Stimulated activated CD4-positive, alpha-beta T cell treated with anti-CD3 and anti-CD28 coated beads, Interleukin-15, amount 100 ng/mL, for 48 hours (primary cell): ENCODE measurements at regions not wholly inside any gene's neighbourhood (a gene's known extent, or its start where the extent isn't known, plus 50 kb on each side); places are given as distances from the start of the nearest gene placed in this dataset.
A peak's percentile ranks its signal among the peaks of the same experiment; 100 is the strongest.
"Not testable (repeated sequence)": the region's sequence is repeated elsewhere in the genome, so short reads cannot be mapped to it uniquely, and the experiment has no call there.

Experiments used
- DNase-seq, 2 donors: peaks; one replicate each; pipeline ENCODE4 v3.0.0-alpha.2; 2020; ENCODE audit warnings: low read depth in 2 of 2

- DNase-seq = no peak
These were observed 203.2 kb downstream of the LAS1L start for GRCh38 chrX:65331371-65331770.

DNA sequence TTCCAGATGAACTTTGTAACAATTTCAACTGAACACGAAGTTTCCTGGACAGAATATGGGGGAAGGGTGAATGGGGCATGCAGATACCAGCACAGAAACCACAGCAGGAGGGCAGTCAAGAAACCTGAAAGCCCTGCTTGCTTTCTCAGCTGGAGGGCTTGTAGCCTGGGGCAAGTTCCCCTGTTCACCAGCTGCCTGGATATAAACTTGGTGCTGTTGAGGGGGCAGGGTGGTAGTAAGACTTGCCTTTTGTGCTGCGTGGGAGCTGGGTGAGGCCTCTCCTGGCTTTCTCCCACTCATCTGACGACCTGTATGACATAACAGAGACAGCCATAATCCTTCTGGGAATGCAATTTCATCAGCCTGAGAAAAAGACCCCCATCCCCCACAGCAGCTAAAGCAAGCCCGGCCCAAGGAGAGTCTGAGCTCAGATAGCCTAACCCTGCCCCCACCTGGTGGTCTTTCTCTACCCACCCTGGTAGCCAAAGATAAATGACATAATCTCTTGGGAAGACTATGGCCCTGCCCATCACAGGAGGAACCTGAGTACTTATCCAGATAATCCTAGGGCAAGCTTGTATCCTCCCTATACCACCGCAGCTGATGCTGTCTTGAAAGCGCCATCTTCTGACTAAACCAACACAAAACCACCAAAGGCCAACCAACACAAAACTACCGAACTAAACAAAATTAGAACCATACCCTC, 234.3 kb downstream of the LAS1L start:
- DNase-seq = no peak

- DNase-seq = not testable (repeated sequence)
These were observed 251.7 kb downstream of the LAS1L start for GRCh38 chrX:65282905-65283304.

- no peak for DNase-seq
These were observed 261.4 kb downstream of the LAS1L start for GRCh38 chrX:65273152-65273551.

DNA sequence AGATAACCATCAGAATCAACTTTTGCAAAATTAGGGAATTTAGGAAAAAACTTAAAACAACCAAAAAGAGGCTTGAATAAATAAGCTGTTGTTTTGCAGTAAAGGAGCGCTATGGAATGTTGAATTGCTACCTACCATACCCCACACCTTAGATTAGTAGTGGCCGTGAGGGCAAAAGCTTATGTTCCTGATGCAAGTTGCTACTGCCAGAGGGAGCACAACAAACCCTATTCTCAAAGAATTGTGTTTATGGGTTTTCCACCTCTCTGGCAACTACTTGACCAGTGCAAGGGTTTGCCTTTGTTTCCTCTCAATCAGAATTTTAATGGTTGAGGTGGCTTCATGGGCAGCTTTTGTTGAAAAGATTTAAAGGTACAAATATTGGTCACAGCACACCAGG, 268.1 kb downstream of the LAS1L start:
- no peak for DNase-seq

DNA sequence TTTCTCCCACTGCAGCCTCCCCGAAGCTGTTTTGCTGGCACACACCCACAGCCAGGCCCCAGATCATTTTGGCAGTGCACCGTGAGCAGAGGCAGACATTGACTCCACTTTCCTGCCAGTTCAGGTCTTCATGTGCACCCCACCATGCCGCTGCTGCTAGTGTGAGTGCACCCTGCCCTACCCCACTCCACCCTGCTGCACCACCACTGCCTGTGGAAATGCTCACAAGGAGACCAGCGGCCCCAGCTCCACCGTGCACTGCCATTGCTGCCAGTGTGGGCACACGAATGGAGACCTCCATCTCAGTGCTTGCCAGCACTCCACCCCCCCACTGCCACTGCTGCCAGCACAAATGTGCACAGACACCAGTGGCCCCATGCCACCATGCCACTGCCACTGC, 277.6 kb upstream of the ZC4H2 start:
- no peak for DNase-seq

DNA sequence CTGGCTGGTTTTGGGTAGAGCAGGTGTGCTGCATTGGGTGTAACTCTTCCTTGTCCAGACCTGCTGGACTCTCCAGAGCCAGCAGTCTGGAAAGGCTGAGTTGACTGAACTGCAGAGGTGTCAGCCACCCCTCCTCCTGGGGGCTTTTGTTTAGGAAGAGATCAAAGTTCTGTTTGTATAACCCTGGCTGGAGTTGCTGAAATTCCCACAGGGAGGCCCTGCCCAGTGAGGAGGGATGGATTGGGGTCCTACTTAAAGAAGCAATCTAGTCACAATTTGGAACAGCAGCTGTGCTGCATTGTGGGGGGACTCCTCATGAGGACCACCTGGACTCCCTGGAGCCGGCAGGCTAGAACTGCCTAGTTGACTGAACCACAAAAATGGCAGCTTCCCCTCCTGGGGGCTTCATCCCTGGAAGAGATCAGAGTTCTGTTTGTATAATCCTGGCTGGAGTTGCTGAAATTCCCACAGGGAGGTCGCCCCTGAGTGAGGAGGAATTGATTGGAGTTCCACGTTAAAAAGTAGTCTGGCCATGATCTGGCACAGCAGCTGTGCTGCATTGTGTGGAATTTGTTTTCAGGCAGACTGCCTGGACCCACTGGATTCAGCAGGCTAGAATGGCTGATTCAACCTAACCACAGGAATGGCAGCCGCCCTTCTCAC, 264.9 kb upstream of the ZC4H2 start:
- DNase-seq = no peak

- no peak for DNase-seq
These were observed 227.3 kb upstream of the ZC4H2 start for GRCh38 chrX:65203545-65203944.

GRCh38 chrX:65196758-65197360, 220.6 kb upstream of the ZC4H2 start:
- DNase-seq = no peak

GRCh38 chrX:65195621-65196020, 219.4 kb upstream of the ZC4H2 start:
- DNase-seq = no peak

DNA sequence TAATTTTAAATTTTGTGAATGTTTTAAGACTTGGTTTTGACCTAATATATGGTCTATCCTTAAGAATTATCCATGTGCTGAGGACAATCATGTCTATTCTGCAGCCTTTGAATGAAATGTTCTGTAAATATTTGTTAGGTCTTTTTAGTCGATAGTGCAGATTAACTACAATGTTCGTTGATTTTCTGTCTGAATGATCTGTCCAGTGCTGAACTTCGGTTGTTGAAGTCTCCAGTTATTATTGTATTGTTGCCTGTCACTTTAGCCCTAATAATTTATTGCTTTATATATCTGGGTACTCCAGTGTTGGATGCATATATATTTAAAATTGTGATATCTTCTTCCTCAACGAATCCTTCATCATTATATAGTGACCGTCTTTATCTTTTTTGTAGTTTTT, 218.3 kb upstream of the ZC4H2 start:
- no peak for DNase-seq

DNA sequence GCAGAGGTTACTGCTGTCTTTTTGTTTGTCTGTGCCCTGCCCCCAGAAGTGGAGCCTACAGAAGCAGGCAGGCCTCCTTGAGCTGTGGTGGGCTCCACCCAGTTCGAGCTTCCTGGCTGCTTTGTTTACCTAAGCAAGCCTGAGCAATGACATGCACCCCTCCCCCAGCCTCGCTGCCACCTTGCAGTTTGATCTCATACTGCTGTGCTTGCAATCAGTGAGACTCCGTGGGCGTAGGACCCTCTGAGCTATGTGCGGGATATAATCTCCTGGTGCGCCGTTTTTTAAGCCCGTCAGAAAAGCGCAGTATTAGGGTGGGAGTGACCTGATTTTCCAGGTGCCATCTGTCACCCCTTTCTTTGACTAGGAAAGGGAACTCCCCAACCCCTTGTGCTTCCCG, 187.1 kb upstream of the ZC4H2 start:
- DNase-seq = not testable (repeated sequence)

DNA sequence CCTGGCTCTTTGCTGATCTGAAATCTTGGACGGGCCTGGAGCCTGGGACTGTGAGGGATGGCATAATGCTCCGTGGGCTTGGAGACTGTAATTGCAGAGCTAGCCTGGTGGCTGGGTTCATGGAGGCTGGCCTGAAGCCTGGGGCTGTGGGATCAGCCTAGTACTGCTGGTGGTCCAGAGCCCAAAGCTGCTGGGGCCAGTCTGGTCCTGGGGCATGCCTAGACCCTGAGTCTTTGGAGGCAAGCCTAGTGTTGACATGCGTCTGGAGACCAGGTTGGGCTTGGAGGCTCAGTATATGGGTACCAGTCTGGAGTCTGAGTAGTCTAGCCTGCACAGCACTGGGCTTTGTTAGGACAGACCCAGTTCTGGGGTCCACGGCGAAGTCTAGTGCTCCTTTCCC, 172.0 kb upstream of the ZC4H2 start:
- DNase-seq = no peak

DNA sequence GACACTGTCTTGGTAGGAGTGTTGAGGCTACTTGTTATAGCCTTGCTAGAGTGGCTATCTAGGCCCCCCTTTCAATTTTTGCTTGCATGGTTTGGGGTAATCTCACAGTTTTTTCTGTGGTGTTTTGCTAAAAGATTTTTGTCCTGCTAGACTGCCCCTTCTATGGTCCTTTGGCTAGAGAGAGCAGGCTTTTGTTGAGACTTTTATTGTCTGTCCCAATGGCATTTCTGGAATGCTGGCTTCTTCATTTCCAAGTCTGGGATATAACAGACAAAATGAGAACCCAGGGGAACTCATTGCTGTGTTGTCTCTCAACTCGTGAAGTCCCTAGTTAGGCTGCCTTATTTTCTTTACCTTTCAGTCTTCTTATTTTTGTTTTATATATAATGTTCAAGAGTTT, 160.2 kb upstream of the ZC4H2 start:
- DNase-seq = no peak

GRCh38 chrX:65127842-65128241, 151.6 kb upstream of the ZC4H2 start:
- no peak for DNase-seq

GRCh38 chrX:65098851-65099250, 122.6 kb upstream of the ZC4H2 start:
- DNase-seq = no peak

GRCh38 chrX:65093658-65094057, 117.4 kb upstream of the ZC4H2 start:
- DNase-seq = no peak

GRCh38 chrX:65073233-65073632, 97.0 kb upstream of the ZC4H2 start:
- DNase-seq = no peak

GRCh38 chrX:65072590-65072989, 96.3 kb upstream of the ZC4H2 start:
- no peak for DNase-seq

- not testable (repeated sequence) for DNase-seq
These were observed 82.4 kb upstream of the ZC4H2 start for GRCh38 chrX:65058626-65059025.

DNA sequence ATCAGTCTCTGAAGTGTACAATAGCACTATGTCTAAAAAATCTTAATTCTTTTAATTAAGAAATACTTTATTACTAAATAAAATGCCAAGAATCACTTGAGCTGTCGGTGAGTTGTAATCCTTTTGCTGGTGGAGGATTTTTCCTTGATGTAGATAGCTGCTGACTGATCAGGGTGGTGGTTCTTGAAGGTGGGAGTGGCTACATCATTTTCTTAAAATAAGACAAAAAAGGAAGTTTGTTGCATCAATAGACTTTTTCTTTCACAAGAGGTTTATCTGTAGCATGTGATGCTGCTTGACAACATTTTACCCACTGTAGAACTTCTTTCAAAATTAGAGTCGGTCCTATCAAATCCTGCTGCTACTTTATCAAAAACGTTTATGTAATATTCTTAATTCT, 68.8 kb upstream of the ZC4H2 start:
- no peak for DNase-seq

DNA sequence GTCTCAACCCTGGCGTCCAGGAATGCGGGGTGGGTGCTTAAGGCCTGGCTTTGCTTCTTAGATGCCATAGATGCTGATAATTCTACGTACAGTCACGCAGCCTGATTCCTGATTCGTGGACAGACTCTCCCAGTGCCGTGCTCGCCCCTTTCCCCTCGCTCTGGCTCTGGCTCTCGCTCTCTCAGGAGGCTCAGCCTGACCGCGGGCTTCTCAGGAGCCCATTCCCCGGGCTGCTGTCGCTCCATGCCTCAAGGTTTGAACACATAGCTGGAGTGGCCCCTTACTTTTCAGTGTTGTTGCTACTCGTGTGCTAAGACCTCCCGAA, 59.2 kb upstream of the ZC4H2 start:
- peak in 1 of 2 donors; percentile 1 for DNase-seq

GRCh38 chrX:65034668-65035445, 58.6 kb upstream of the ZC4H2 start, which contains the start of gene ZC3H12B:
Gene ZC3H12B (plus strand): TSS chrX:65034826.
- peak; percentile 57 to 74 for DNase-seq
